GM18511 (cell line): ENCODE measurements at regions not wholly inside any gene's neighbourhood (a gene's known extent, or its start where the extent isn't known, plus 50 kb on each side); places are given as distances from the start of the nearest gene placed in this dataset.

Source experiments
- ATAC-seq: cut with Tn5 transposase; IDR thresholded peaks from one replicate; pipeline ENCODE4 v1.9.1; 2021; ENCODE audit warnings: mild to moderate bottlenecking, moderate library complexity; ENCODE audit not compliant: unreplicated experiment

DNA sequence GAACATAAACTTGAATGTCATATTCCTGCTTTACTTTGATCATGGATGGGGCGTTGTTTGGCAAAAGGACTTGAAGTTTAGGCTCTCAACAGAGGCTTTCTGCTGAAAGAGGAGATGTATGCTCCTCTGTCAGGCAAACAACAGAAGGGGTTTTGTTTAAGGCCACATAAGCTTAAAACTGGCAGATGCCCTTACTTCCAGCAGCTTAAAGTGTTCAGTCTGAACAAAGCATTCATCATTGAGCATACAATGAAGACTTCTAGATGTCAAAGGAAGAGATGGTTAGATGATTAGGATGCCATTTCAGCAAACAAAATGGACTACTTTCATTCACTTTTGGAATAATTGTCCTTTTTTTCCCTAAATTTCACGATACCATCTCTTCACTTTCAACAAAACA lies 484.5 kb downstream of the SLITRK6 start:
- no peak for ATAC-seq

DNA sequence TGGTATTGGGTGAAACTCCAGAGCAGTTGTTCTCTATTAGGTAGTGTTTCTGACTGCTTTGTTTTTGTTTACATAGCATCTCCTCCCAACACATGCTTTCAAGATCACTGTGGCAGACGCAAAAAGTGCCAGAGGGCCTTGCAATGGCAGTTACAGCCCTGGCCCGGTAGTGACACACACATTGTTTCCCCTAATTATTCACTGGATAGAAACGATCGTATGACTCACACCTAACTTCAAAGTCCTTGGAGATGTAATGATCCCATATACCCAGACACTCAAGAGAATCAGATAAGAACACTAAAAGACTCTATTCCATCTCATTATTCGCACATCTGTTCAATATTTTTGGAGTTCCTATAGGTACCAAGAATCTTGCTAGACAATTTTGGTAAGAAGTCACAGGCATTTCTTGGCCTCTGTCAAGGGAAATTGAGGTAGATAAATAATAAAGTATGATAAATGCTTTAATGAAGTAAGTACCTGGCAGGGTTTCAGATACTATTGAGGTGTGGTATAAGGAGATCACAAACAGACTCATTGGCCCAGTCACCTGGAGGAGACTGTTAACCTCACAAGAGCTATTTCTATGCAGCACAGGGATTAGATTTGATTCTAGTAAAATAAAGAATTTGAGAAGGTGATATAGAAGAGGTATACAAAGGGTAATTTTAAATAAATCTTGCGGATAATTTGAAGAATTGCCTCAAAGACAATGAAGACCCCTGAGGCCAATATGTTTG lies 485.3 kb downstream of the SLITRK6 start:
- no peak for ATAC-seq

DNA sequence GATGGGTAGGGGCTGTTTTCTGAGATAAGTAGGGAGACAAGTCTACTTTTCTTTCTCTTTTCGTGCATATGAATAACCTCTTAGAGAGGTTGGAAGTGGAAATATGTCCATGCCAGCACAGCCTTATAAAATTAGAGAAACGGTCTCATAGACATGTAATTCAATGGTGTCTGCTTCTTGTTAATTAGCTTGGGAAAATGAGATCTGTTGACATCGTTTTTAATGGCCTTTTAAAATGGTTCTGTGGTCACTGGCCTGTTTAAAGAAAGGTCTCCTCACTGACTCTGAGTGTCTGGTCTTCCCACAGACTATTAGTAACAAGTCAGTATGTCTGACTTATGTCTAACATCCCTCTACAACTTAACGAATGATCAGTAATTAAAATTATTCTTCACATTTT lies 487.1 kb downstream of the SLITRK6 start:
- ATAC-seq: no peak

DNA sequence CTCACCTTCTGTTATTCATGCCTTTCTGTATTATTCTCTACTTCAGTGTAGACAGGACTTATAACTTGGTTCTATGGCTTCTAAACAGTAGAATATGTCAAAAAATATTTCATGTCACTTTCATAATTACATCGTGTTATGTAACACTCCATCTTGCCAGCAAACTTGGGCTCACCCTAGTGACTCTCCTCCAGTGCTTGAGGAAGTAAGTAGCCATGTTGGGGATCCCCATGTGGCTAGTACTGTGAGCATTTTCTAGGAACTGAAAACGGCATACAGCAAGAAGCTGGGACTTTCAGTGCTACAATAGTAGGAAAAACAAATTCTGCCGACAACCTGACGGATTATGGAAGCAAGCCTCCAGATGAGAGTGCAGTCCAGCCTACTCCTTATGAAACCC lies 495.6 kb downstream of the SLITRK6 start:
- no peak for ATAC-seq

DNA sequence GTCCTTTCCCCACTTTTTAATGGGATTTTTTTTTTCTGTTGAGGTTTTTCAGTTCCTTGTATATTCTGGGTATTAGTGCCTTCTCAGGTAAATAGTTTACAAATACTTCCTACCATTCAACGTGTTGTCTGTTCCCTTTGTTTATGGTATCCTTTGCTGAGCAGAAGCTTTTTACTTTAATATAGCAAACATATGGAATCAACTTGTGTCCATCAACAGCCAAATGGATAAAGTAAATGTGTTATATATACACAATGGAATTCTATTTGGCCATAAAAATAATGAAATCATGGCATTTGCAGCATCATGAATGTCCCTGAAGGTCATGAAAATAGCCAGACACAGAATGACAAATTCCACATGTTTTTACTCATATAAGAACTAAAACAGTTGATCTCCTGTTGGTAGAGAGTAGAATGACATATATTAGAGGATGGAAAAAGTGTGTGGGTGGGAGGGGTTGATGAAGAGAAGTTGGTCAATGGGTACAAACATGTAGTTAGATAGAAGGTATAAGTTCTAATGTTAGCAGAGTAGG lies 500.8 kb downstream of the SLITRK6 start:
- no peak for ATAC-seq

DNA sequence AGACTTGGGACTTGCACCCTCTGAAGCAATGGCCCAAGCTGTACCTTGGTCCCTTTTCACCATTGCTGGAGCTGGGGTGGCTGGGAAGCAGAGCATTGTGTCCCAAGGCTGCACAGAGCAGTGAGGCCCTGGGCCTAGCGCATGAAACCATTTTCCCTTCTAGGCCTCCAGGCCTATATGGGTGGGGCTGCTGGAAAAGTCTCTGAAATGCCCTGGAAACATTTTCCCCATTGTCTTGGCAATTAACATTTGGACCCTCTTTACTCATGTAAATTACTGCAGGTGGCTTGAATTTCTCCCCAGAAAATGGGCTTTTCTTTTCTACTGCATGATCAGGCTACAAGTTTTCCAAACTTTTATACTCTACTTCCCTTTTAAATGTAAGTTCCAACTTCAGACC lies 510.5 kb downstream of the SLITRK6 start:
- ATAC-seq: no peak

DNA sequence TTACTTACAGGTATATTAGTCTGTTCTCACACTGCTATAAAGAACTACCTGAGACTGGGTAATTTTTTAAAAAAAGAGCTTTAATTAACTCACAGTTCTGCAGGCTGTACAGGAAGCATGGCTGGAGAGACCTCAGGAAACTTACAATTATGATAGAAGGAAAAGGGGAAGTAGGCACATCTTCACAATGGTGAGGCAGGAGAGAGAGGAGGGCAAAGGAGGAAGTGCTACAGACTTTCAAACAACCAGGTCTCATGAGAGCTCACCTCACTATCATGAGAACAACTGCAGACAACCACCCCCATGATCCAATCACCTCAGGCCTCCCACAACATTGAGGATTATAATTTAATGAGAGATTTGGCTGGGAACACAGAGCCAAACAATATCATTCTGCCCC lies 511.7 kb downstream of the SLITRK6 start:
- ATAC-seq: no peak

DNA sequence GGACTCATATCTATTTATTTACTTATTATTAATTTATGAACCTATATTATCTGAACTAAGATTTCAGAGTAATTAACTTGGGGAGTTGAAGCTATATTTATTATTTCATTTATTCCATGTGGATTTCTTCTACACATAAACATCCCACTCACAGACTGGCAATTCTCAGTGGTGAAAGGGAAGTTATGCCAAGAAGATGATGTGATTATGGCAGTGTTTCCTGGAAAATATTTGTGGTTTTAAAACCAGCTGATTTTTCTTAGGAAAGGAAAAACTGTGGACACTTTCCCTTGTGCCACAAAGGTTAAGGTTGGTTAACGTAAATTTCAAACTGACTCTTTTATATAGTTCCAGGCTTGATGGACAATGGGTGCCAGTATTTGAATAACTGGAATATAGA lies 513.1 kb downstream of the SLITRK6 start:
- no peak for ATAC-seq

DNA sequence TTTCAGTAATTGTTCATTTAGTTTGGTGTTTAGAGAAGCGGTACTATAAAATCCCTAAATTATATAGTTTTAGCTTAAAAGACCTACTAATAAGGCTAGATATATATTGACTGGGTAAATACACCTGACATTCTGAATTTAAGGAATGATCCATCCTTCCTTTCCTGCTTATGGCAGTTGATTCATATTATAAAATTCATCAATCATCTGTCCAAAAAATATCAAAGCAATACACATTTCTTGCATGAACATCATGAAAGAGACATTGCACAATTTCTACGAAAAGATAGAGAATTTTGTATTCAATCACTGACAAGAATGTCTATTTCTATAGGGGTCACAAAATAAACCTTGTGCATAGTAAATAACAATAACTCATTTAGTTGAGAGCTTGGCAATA lies 514.9 kb downstream of the SLITRK6 start:
- no peak for ATAC-seq

DNA sequence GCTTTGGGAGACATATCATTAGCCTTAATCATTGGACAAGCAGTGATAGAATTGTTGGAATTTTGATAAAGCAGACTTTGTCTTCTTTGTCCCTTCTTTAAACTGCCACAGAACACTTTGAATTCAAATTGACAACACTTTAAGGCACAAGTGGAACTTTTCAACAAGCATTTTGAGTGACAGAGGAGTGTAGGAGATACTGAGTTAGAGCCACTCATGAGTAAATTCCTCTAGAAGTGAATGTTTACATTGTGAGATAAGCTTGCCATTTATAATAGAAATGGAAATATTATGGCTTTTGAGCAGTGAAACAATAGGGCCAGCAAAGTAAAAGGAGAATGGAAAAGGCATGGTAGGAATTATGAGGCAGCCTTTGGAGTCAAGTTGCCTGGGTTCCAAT lies 515.8 kb downstream of the SLITRK6 start:
- ATAC-seq: no peak

DNA sequence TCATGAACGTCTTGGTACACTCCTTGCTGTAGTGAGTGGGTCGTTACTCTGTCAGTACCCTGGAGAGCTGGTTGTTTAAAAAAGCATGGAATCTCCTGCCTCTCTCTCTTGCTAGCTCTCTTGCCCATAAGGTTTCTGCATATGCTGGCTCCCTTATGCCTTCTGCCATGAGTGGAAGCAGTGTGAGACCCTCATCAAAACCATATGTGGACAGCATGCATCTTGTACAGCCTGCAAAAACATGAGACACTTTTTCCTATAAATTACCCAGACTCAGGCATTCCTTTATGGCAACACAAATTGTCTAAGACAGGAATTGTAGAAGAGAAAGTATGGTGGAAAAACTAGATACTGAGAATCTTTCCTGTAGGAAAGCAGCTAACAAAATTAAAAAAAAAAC lies 516.3 kb downstream of the SLITRK6 start:
- no peak for ATAC-seq

DNA sequence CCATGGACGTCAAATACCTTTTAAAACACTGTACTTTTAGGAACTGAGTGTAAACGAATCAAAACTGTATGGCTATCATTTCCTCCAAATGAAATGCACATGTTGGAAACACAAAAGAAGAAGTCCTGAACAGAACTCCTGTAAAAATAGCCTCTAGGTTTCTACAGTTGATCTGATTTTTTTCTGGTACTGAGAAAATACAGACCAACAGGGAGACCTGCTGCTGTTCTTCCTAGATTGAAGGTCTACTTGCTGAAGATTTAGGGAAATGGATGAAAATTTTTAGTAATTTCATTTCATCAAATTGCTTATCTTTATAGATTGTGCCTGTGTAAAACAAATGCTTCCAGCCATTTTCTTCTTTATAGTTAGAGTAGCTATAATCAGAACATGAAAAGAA lies 520.4 kb downstream of the SLITRK6 start:
- no peak for ATAC-seq

DNA sequence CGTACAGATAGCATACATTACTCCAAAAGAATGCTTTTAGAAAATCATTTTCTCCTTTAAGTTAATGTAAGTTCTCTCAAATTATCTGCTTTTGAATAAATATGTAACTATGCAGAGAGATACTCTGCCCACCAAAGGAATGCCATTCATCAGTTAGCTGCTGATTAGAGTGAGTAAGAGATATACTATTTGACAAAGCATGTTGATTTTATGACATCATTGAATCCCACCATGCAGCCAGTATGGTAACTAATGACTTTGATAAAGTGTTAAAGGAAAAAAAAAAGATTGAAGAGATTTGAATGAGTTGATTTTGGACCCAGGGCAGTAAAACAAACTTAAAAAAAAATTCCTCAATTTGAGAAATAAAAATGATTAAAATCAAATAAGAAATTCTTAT lies 521.5 kb downstream of the SLITRK6 start:
- no peak for ATAC-seq

DNA sequence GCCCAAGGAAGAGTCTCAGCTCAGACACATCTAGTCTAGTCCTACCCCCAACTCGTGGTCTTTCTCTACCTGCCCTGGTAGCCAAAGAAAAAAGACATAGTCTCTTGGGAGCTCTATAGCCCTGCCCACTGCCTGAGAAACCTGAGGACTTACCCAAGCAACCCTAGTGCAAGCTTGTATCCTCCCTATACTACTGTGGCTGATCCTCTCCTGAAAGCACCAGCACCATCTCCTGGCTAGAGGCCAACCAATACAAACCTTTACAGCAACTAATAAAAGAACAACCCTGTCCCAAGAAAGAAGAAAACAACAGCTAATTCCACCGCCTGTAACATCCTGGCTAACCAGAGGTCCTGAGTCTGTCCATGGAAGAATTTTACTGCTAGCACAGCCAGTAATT lies 532.4 kb downstream of the SLITRK6 start:
- ATAC-seq: no peak

DNA sequence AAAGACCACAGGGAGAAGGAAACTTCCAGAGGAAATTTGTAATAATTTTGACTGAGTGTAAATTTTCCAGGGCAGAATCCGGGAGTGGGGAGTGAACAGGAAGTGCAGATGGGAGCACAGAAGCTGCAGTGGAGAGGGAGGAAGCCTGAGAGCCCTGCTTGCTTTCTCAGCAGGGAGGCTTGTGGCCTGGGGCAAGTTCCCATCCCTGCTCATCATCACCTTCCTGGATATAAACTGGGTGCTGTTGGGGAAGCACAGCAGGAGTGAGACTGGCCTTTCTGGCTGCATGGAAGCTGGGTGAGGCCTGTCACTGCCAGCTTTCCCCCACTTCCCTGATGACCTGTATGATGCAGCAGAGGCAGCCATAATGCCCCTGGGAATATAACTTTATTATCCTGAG lies 532.9 kb downstream of the SLITRK6 start:
- no peak for ATAC-seq

DNA sequence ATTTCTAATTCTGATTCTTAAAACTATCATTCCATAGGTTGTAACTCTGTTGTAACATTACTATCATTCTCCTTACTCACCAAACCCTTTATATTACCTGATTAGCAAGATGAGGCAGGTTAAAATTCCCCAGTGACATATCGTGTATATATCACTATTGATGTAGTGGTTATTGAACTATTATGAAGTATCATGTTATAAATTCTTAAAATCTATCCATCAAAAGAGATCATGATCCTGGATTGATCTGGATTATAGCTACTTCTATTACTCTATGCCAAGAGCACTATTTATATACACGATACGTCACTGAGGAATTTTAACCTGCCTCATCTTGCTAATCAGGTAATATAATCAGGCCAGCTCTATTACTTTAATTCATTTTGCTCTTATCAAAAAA lies 533.9 kb downstream of the SLITRK6 start:
- no peak for ATAC-seq

DNA sequence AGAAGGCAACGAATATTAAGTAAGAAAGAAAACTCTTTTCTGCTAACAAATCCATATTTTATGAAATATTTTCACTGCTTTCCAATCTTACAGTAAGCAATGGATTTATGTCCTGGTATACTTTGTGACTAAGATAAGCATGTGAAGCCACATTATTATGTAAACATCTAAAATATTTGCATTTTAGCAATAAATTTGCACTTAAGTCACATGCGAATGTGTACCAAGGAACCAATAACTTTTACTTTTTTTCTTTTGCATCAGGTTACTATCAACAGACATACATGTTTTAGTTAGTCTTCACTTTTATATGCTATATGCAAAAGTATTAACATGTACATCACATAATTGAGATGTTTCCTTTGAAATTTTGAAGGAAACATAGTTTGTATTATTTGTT lies 536.7 kb downstream of the SLITRK6 start:
- ATAC-seq: no peak

DNA sequence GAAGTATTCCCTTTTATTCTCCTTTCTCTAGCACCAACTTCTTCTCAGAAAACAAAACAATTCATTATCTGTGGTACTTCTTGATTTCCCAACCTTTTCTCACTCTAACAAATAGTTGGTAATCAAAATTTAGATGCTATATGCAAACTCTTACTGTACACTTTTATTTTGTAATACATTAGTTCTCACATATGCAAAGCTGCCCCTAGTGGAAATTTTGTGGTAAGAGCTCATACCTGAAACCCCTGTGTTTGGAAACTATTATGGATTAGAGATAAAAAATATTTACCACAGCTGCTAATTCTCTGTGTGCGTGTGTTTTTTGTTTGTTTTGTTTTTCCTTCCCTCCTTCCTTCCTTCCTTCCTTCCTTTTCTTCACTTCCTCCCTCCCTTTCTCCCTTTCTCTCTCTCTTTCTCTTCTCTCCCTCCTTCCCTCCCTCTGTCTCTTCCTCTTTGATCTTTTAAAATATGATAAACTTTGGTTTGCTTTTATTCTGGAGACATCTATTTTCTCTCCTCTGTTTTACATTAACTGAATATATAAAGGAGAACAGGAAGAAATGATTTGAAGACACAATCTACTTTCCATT lies 537.4 kb downstream of the SLITRK6 start:
- ATAC-seq: no peak

DNA sequence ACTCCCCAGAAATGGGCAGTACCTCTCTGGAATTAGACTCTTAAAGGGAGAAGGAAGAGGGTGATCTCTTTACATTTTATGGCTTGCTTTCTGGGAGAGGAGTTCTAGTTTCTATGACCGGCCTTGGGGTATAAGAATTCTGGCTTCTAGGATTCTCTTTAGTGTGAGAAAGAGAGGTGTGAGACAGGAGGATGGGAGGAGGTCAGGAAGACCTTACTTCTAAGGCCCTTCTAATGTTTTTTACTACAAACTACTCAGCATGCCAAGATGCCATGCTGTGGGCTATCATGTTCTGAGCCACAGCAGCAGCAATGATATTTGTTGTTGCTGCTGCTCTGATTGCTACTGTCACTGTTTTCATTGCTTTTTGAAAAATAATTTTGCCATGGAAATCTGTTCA lies 538.3 kb downstream of the SLITRK6 start:
- ATAC-seq: no peak

DNA sequence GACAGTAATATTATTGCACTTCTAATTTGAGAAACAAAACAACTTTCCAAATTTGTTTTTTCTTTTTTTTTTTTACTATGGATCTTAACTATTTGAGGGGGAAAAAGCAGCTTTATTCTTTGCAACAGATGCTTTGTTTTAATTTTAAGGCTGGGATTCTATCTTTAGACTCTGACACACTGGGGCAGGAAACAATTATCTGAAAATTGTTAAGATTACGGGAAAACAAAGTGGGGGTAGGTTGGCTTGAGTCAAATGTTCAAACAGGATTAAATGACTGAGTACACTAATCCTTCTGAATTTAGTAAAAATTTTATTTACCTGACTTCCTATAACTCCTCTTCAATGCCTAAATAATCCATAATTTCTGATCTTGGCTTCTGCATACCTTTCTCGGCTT lies 543.2 kb downstream of the SLITRK6 start:
- ATAC-seq: no peak

DNA sequence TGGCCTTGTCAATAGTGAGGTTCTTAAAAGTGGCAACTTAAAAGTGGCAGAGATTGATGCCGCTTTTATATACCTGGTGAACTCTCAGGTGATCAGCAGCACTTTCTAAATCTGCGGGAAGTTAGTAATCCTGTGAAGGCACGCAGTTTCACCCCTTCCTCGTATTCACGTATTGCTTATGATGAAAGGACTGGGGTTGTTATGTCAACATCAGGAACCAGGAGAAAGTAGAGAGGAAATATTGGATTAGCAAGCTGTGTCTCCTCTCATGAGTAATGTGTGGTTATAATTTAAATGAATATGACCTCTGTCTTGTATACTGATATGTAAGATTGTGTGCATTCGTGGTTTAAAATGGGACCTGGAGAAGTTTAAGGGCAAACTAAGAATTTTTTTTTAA lies 544.6 kb downstream of the SLITRK6 start:
- no peak for ATAC-seq

DNA sequence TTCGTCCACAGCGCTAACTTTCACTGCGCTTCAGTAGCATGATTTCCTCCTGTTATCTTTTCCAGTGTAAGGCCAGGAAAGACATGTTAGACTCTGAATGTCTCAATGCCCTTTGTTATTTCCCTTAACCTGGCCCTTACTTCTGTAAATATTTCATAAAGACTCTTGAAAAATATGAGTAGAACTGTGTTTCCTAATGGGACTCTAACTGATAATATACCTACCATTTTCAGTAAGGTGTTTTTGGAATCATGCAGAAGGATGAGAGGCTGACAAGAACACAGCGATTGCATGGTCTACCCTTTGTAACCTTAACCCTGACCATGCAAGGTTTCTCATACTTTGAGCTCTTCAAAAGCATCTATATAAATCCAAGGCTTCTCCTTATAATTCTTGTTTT lies 550.1 kb downstream of the SLITRK6 start:
- ATAC-seq: no peak

DNA sequence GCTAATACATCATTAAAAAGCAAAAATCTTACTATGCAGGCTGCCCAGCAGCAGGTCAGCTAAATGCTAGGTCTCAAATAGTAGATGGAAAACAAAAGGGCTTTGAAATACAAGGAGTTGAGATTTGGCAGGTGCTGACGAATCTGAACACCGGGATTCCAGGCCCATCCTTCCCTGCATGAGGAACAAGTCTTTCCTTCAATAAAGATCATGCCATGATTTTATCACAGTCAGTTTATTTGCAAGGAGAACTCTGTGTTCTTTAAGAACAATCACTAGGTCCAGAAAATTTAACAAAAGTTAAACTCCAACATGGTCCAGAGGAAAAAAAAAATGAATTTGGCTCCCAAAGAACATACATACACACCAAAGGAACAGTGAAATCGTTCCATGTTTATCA lies 551.4 kb downstream of the SLITRK6 start:
- no peak for ATAC-seq
